H1 (cell line): ENCODE measurements at regions not wholly inside any gene's neighbourhood (a gene's known extent, or its start where the extent isn't known, plus 50 kb on each side); places are given as distances from the start of the nearest gene placed in this dataset.

Experiments used
- CTCF ChIA-PET: fragments of 300-600 bp; sonication (Branson Sonifier 250); formaldehyde crosslinking; loops from one replicate; lab custom pipeline; 2021; ENCODE audit not compliant: partially characterized antibody; lab: Charles Lee
- POLR2A ChIA-PET: fragments of 300-600 bp; sonication (Branson Sonifier 250); formaldehyde crosslinking; loops from one replicate; lab custom pipeline; 2021; ENCODE audit warnings: inconsistent platforms; ENCODE audit not compliant: partially characterized antibody; lab: Charles Lee
- DNase-seq, 2 experiments: peaks; one replicate each; pipeline versions ENCODE4 v3.0.0 to v3.0.0-alpha.2; 2010 to 2022; ENCODE audit warnings: low spot score in 2 of 2, low read depth in 1 of 2, mixed read lengths in 1 of 2
- FAIRE-seq: peaks from 2 replicates; lab custom pipeline; 2011; peaks lifted over from hg19 to GRCh38; lab: Jason Lieb, UNC
- H2AFZ ChIP-seq: 2 replicates; pipeline ENCODE4 v1.8.1; 2012; ENCODE audit warnings: low read length, inconsistent platforms
- H2AK5ac ChIP-seq: 2 replicates; pipeline ENCODE4 v1.6.1; 2013; ENCODE audit warnings: low read depth, low read length
- H2BK120ac ChIP-seq: replicated peaks from 2 replicates; pipeline ENCODE3; 2013; ENCODE audit warnings: low read depth, low read length, inconsistent platforms
- H2BK12ac ChIP-seq: 2 replicates; pipeline ENCODE4 v1.6.1; 2013; ENCODE audit warnings: low read depth, low read length
- H2BK15ac ChIP-seq: 2 replicates; pipeline ENCODE4 v1.6.1; 2013; ENCODE audit warnings: low read length
- H2BK20ac ChIP-seq: 2 replicates; pipeline ENCODE4 v1.6.1; 2013; ENCODE audit warnings: low read length
- H2BK5ac ChIP-seq: 2 replicates; pipeline ENCODE4 v1.6.1; 2013; ENCODE audit warnings: low read depth, low read length
- H3K14ac ChIP-seq: 2 replicates; pipeline ENCODE4 v1.6.1; 2013; ENCODE audit warnings: inconsistent platforms; ENCODE audit not compliant: insufficient read length
- H3K18ac ChIP-seq: 2 replicates; pipeline ENCODE4 v1.6.1; 2013; ENCODE audit warnings: low read length; ENCODE audit errors: extremely low read depth
- H3K23ac ChIP-seq: 2 replicates; pipeline ENCODE4 v1.6.1; 2013; ENCODE audit warnings: inconsistent platforms; ENCODE audit not compliant: insufficient read length
- H3K23me2 ChIP-seq: 2 replicates; pipeline ENCODE4 v1.6.1; 2013; ENCODE audit warnings: low read depth, low read length
- H3K27ac ChIP-seq: 2 replicates; pipeline ENCODE4 v1.6.1; 2011; ENCODE audit warnings: low read depth, low read length, inconsistent platforms
- H3K27me3 ChIP-seq, 4 experiments: replicated peaks in 1 of 4; 1 replicate in 1 of 4; 2 replicates in 3 of 4; pipeline versions ENCODE4 v1.6.1 to v1.8.1; 2011 to 2013; ENCODE audit warnings: low read length in 3 of 4, mild to moderate bottlenecking in 3 of 4, inconsistent platforms in 2 of 4, mixed read lengths in 2 of 4, moderate library complexity in 1 of 4; ENCODE audit not compliant: control insufficient read depth in 3 of 4, insufficient read depth in 3 of 4; ENCODE audit errors: extremely low read depth in 1 of 4
- H3K36me3 ChIP-seq, 4 experiments: 2 replicates each; pipeline versions ENCODE4 v1.6.1 to v1.8.1; 2011 to 2013; ENCODE audit warnings: mild to moderate bottlenecking in 4 of 4, low read length in 3 of 4, moderate library complexity in 2 of 4, control low read depth in 1 of 4, inconsistent platforms in 1 of 4; ENCODE audit not compliant: insufficient read depth in 4 of 4, control insufficient read depth in 2 of 4
- H3K4ac ChIP-seq: replicated peaks from 2 replicates; pipeline ENCODE3; 2013; ENCODE audit warnings: low read length, low read depth, mixed read lengths, inconsistent platforms; ENCODE audit not compliant: insufficient read length
- H3K4me1 ChIP-seq, 4 experiments: replicated peaks in 1 of 4; 1 replicate in 1 of 4; 2 replicates in 3 of 4; pipeline versions ENCODE4 v1.6.1 to v1.8.1; 2011 to 2013; ENCODE audit warnings: low read length in 3 of 4, inconsistent platforms in 2 of 4, mixed read lengths in 1 of 4; ENCODE audit not compliant: insufficient read depth in 4 of 4, control insufficient read depth in 3 of 4
- H3K4me2 ChIP-seq, 2 experiments: 2 replicates each; pipeline versions ENCODE4 v1.6.1 to v1.8.1; 2011 to 2013; ENCODE audit warnings: low read depth in 2 of 2, low read length in 2 of 2, control low read depth in 1 of 2, inconsistent platforms in 1 of 2, mild to moderate bottlenecking in 1 of 2; ENCODE audit not compliant: insufficient read depth in 1 of 2
- H3K4me3 ChIP-seq, 4 experiments: fragments of 200-600, 300-600 bp in 1 of 4; sonication (generic), shearing (Covaris generic), sonication (Bioruptor Twin) in 1 of 4; 2 replicates each; pipeline versions ENCODE4 v1.5.1 to v1.8.1; 2011 to 2016; ENCODE audit warnings: low read length in 4 of 4, low read depth in 3 of 4, control low read depth in 2 of 4, inconsistent platforms in 2 of 4, mild to moderate bottlenecking in 2 of 4, mixed read lengths in 1 of 4, moderate library complexity in 1 of 4; ENCODE audit not compliant: insufficient read depth in 2 of 4; ENCODE audit errors: extremely low read depth in 1 of 4
- H3K56ac ChIP-seq: replicated peaks from 2 replicates; pipeline ENCODE3; 2013; ENCODE audit warnings: low read depth, mild to moderate bottlenecking, mixed read lengths, low read length, inconsistent platforms; ENCODE audit not compliant: insufficient read length
- H3K79me1 ChIP-seq: 2 replicates; pipeline ENCODE4 v1.6.1; 2013; ENCODE audit warnings: low read depth, low read length, control low read depth
- H3K79me2 ChIP-seq, 2 experiments: 2 replicates each; pipeline versions ENCODE4 v1.6.1 to v1.8.1; 2012 to 2013; ENCODE audit warnings: low read length in 2 of 2, mild to moderate bottlenecking in 2 of 2, inconsistent platforms in 1 of 2; ENCODE audit not compliant: insufficient read depth in 2 of 2, control insufficient read depth in 1 of 2
- H3K9ac ChIP-seq, 4 experiments: replicated peaks in 1 of 4; 1 replicate in 1 of 4; 2 replicates in 3 of 4; pipeline versions ENCODE4 v1.6.1 to v1.8.1; 2011 to 2013; ENCODE audit warnings: low read depth in 3 of 4, low read length in 3 of 4, control low read depth in 2 of 4, mild to moderate bottlenecking in 2 of 4, moderate library complexity in 2 of 4, inconsistent platforms in 1 of 4; ENCODE audit errors: extremely low read depth in 1 of 4
- H3K9me3 ChIP-seq, 2 experiments: 2 replicates each; pipeline versions ENCODE4 v1.6.1 to v1.8.1; 2012 to 2013; ENCODE audit warnings: mild to moderate bottlenecking in 2 of 2, moderate library complexity in 2 of 2, control low read depth in 1 of 2, inconsistent platforms in 1 of 2, low read depth in 1 of 2, low read length in 1 of 2, mixed read lengths in 1 of 2; ENCODE audit not compliant: insufficient read depth in 2 of 2
- H4K20me1 ChIP-seq, 2 experiments: replicated peaks in 1 of 2; 2 replicates each; pipeline versions ENCODE3 to v1.8.1; 2011 to 2013; ENCODE audit warnings: inconsistent platforms in 2 of 2, low read length in 2 of 2, mild to moderate bottlenecking in 1 of 2; ENCODE audit not compliant: insufficient read depth in 2 of 2, control insufficient read depth in 1 of 2
- H4K5ac ChIP-seq: 2 replicates; pipeline ENCODE4 v1.6.1; 2013; ENCODE audit warnings: low read length, low read depth, mixed read lengths, inconsistent platforms; ENCODE audit not compliant: insufficient read length
- H4K8ac ChIP-seq: 2 replicates; pipeline ENCODE4 v1.8.0; 2013; ENCODE audit warnings: mild to moderate bottlenecking, moderate library complexity, low read length, inconsistent platforms; ENCODE audit not compliant: insufficient read depth; ENCODE audit errors: extremely low read depth
- H4K91ac ChIP-seq: replicated peaks from 2 replicates; pipeline ENCODE3; 2013; ENCODE audit warnings: low read length, mixed read lengths, inconsistent platforms; ENCODE audit not compliant: insufficient read length
- BCL11A ChIP-seq, 2 experiments: IDR thresholded peaks; one replicate each; pipeline ENCODE4 v1.6.1; 2011; ENCODE audit warnings: low read depth in 2 of 2, low read length in 2 of 2, mild to moderate bottlenecking in 2 of 2
- BRCA1 ChIP-seq: IDR thresholded peaks from 2 replicates; pipeline ENCODE4 v1.6.1; 2012; ENCODE audit warnings: low read depth, low read length, improper control_type of control experiment
- E2F6 ChIP-seq: IDR thresholded peaks from 2 replicates; pipeline ENCODE4 v1.6.1; 2012; ENCODE audit warnings: inconsistent platforms
- RBBP5 ChIP-seq: IDR thresholded peaks from 2 replicates; pipeline ENCODE4 v1.7.1; 2012; ENCODE audit warnings: low read depth, mild to moderate bottlenecking, inconsistent platforms, low read length, moderate library complexity, borderline replicate concordance
- SAP30 ChIP-seq: fragments of 300-600 bp; sonication (generic); IDR thresholded peaks from 2 replicates; pipeline ENCODE4 v1.7.1; 2012; ENCODE audit warnings: low read length, moderate library complexity, mild to moderate bottlenecking, inconsistent platforms; ENCODE audit not compliant: insufficient read depth, insufficient replicate concordance
- SIN3A ChIP-seq, 2 experiments: IDR thresholded peaks in 1 of 2; conservative IDR thresholded peaks in 1 of 2; 2 replicates each; pipeline ENCODE4 v1.6.1; 2011 to 2012; ENCODE audit warnings: low read length in 2 of 2, improper control_type of control experiment in 1 of 2, low read depth in 1 of 2, mild to moderate bottlenecking in 1 of 2
- TAF7 ChIP-seq: optimal IDR thresholded peaks from 2 replicates; pipeline ENCODE3; 2011; ENCODE audit warnings: low read depth, mild to moderate bottlenecking, inconsistent platforms, low read length, moderate library complexity, borderline replicate concordance
- TCF12 ChIP-seq: IDR thresholded peaks from 2 replicates; pipeline ENCODE4 v1.6.1; 2011; ENCODE audit warnings: low read depth, mild to moderate bottlenecking, low read length
- WGBS, 2 experiments: shearing (Covaris generic) in 1 of 2; methylation state at CpG; one replicate each; pipeline versions ENCODE4 v1.1.6 to v1.1.7; 2013 to 2015; ENCODE audit warnings: low lambda C conversion rate in 2 of 2, mixed read lengths in 2 of 2, inconsistent platforms in 1 of 2, low coverage in 1 of 2, missing lambda C conversion rate in 1 of 2; ENCODE audit not compliant: insufficient replicate concordance in 2 of 2, insufficient coverage in 1 of 2, insufficient read length in 1 of 2; ENCODE audit errors: extremely low coverage in 1 of 2, missing lambda C conversion rate in 1 of 2; 5-methylcytosine and 5-hydroxymethylcytosine counted together
- TF ChIP-seq, protein P1 (sequence below): IDR thresholded peaks from 2 replicates; pipeline ENCODE4 v1.6.1; 2012; ENCODE audit warnings: inconsistent platforms

- H3K14ac ChIP-seq: no peak overlapping the region
- H3K36me3 ChIP-seq: no peaks in the 10 kb centered on the region
- H4K8ac ChIP-seq: no peak overlapping the region
- no peak overlapping the region for H2BK120ac ChIP-seq
- no peaks in the 10 kb centered on the region; a peak in 2 of 7 replicates for H3K4me1 ChIP-seq
- no peak overlapping the region for H3K56ac ChIP-seq
- no peak overlapping the region for H2BK15ac ChIP-seq
- no peak overlapping the region for H2BK5ac ChIP-seq
- no peaks in the 10 kb centered on the region for H3K79me2 ChIP-seq
- no peaks in the 10 kb centered on the region for H3K9me3 ChIP-seq
- TF ChIP-seq TCF12: no peak
- TF ChIP-seq SAP30: no peak
- no peak for TF ChIP-seq BRCA1
- TF ChIP-seq, protein P1, sequence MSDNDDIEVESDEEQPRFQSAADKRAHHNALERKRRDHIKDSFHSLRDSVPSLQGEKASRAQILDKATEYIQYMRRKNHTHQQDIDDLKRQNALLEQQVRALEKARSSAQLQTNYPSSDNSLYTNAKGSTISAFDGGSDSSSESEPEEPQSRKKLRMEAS: no peak
- TF ChIP-seq TAF7: no peak
- no peak for TF ChIP-seq SIN3A (conservative IDR thresholded peaks at IDR 0.05 in 1 of 2, IDR thresholded peaks at IDR 0.05 in 1 of 2; ENCODE audit: low read depth in 1 of 2, low read length in 2 of 2)
- no peak for TF ChIP-seq RBBP5
- no peak for TF ChIP-seq BCL11A (IDR thresholded peaks at IDR 0.05; ENCODE audit: low read depth in 2 of 2, low read length in 2 of 2)
- TF ChIP-seq E2F6: no peak
- H3K27me3 ChIP-seq: no peaks in the 10 kb centered on the region
- no peak overlapping the region for H2BK12ac ChIP-seq
- no peak overlapping the region for H2BK20ac ChIP-seq
- H4K5ac ChIP-seq: no peak overlapping the region
- no peaks in the 10 kb centered on the region for H3K23me2 ChIP-seq
- H3K4ac ChIP-seq: no peak overlapping the region
- WGBS, 2 experiments: 91% methylated on average over 4 of the region's 4 CpGs; no CpG with 5 or more reads in 1 of the 2 experiments
- no peak overlapping the region for H3K9ac ChIP-seq
- no peak overlapping the region for H3K23ac ChIP-seq
- H3K4me3 ChIP-seq: no peak overlapping the region
- DNase-seq: no peak
- H3K18ac ChIP-seq: no peak overlapping the region
- H2AFZ ChIP-seq: no peak overlapping the region
- no peak for FAIRE-seq
- H2AK5ac ChIP-seq: no peak overlapping the region
- CTCF ChIA-PET: interaction anchor here (0.6 to 1.9 kb wide), 5 partner anchors 11 to 433 kb away, joined by 3 to 6 read pairs (median 4); no protein-coding TSS in a partner anchor
- H4K20me1 ChIP-seq: no peaks in the 10 kb centered on the region
- H4K91ac ChIP-seq: no peak overlapping the region
- POLR2A ChIA-PET: no interaction called here
- H3K27ac ChIP-seq: no peak overlapping the region
- H3K4me2 ChIP-seq: no peak overlapping the region
- H3K79me1 ChIP-seq: no peaks in the 10 kb centered on the region
These were observed 112.3 kb downstream of the HLX start for GRCh38 chr1:220991506-220991905.
